Muscle layer of duodenum (tissue), 2 donors: ENCODE measurements at regions not wholly inside any gene's neighbourhood (a gene's known extent, or its start where the extent isn't known, plus 50 kb on each side); places are given as distances from the start of the nearest gene placed in this dataset.

ENCODE experiments used
- H3K27ac ChIP-seq: one replicate; pipeline ENCODE4 v1.7.0; 2013; ENCODE audit warnings: mild to moderate bottlenecking, low read length
- H3K27me3 ChIP-seq: one replicate; pipeline ENCODE4 v1.7.0; 2013; ENCODE audit warnings: low read depth, mild to moderate bottlenecking, control low read depth, low read length
- H3K36me3 ChIP-seq, 2 donors: one replicate each; pipeline ENCODE4 v1.7.0; 2013; ENCODE audit warnings: low read length in 2 of 2, control low read depth in 1 of 2, mild to moderate bottlenecking in 1 of 2; ENCODE audit not compliant: insufficient read depth in 2 of 2, control insufficient read depth in 1 of 2
- H3K4me1 ChIP-seq, 2 donors: one replicate each; pipeline ENCODE4 v1.7.0; 2013; ENCODE audit warnings: low read length in 2 of 2, mild to moderate bottlenecking in 2 of 2, control low read depth in 1 of 2, moderate library complexity in 1 of 2; ENCODE audit not compliant: insufficient read depth in 2 of 2, control insufficient read depth in 1 of 2
- H3K4me3 ChIP-seq, 2 donors: one replicate each; pipeline ENCODE4 v1.7.0; 2013; ENCODE audit warnings: low read length in 2 of 2, low read depth in 1 of 2, mild to moderate bottlenecking in 1 of 2
- H3K9me3 ChIP-seq, 2 donors: one replicate each; pipeline ENCODE4 v1.7.0; 2013; ENCODE audit warnings: low read length in 2 of 2, control low read depth in 1 of 2, mild to moderate bottlenecking in 1 of 2; ENCODE audit not compliant: control insufficient read depth in 1 of 2
- donor health status: healthy.

GRCh38 chr4:26110493-26110892 lies 196.5 kb downstream of the SMIM20 start:
- H3K27me3 ChIP-seq, result no peaks in the 10 kb centered on the region
- peaks cover 3 to 13% of the 10 kb centered on the region in 2 donors for H3K4me1 ChIP-seq
- H3K27ac ChIP-seq, result no peak overlapping the region
- H3K4me3 ChIP-seq, result no peak overlapping the region
- no peaks in the 10 kb centered on the region for H3K36me3 ChIP-seq
- H3K9me3 ChIP-seq, result peaks cover 5 to 9% of the 10 kb centered on the region in 2 donors

- Histone ChIP-seq H3K4me1 (no peaks in the 10 kb centered on the region), H3K36me3 (no peaks in the 10 kb centered on the region), H3K9me3 (peaks cover 5 to 9% of the 10 kb centered on the region in 2 donors), H3K27me3 (no peaks in the 10 kb centered on the region), H3K27ac (no peak overlapping the region), H3K4me3 (no peak overlapping the region)
Measured at GRCh38 chr4:26113339-26113940, 199.4 kb downstream of the SMIM20 start.

GRCh38 chr4:26116057-26116456 lies 202.0 kb downstream of the SMIM20 start:
- H3K27ac ChIP-seq, result no peak overlapping the region
- no peaks in the 10 kb centered on the region for H3K4me1 ChIP-seq
- H3K4me3 ChIP-seq, result no peak overlapping the region
- no peaks in the 10 kb centered on the region for H3K27me3 ChIP-seq
- H3K9me3 ChIP-seq, result peaks cover 5 to 9% of the 10 kb centered on the region in 2 donors
- H3K36me3 ChIP-seq, result no peaks in the 10 kb centered on the region

- no peaks in the 10 kb centered on the region for H3K27me3 ChIP-seq
- H3K9me3 ChIP-seq, result no peaks in the 10 kb centered on the region
- no peaks in the 10 kb centered on the region for H3K4me1 ChIP-seq
- H3K36me3 ChIP-seq, result no peaks in the 10 kb centered on the region
- no peak overlapping the region for H3K27ac ChIP-seq
- no peak overlapping the region for H3K4me3 ChIP-seq
Measured at GRCh38 chr4:26120098-26120825, 200.6 kb upstream of the RBPJ start.

- H3K9me3 ChIP-seq, result no peaks in the 10 kb centered on the region
- H3K27me3 ChIP-seq, result no peaks in the 10 kb centered on the region
- no peak overlapping the region for H3K27ac ChIP-seq
- no peaks in the 10 kb centered on the region for H3K36me3 ChIP-seq
- no peak overlapping the region for H3K4me3 ChIP-seq
- H3K4me1 ChIP-seq, result no peaks in the 10 kb centered on the region
Measured at GRCh38 chr4:26122690-26123089, 198.1 kb upstream of the RBPJ start.

GRCh38 chr4:26124753-26125321 lies 196.0 kb upstream of the RBPJ start:
- no peaks in the 10 kb centered on the region for H3K36me3 ChIP-seq
- H3K27ac ChIP-seq, result no peak overlapping the region
- H3K4me1 ChIP-seq, result no peaks in the 10 kb centered on the region
- no peak overlapping the region for H3K4me3 ChIP-seq
- no peaks in the 10 kb centered on the region for H3K9me3 ChIP-seq
- no peaks in the 10 kb centered on the region for H3K27me3 ChIP-seq

- Histone ChIP-seq H3K4me1 (no peaks in the 10 kb centered on the region), H3K27me3 (no peaks in the 10 kb centered on the region), H3K36me3 (no peaks in the 10 kb centered on the region), H3K4me3 (no peak overlapping the region), H3K9me3 (no peaks in the 10 kb centered on the region), H3K27ac (no peak overlapping the region)
Measured at GRCh38 chr4:26126143-26126718, 194.6 kb upstream of the RBPJ start.

GRCh38 chr4:26126994-26127393 lies 193.8 kb upstream of the RBPJ start:
- Histone ChIP-seq H3K27ac (no peak overlapping the region), H3K27me3 (no peaks in the 10 kb centered on the region), H3K4me1 (no peaks in the 10 kb centered on the region), H3K9me3 (no peaks in the 10 kb centered on the region), H3K36me3 (no peaks in the 10 kb centered on the region), H3K4me3 (no peak overlapping the region)

GRCh38 chr4:26127851-26128337 lies 192.9 kb upstream of the RBPJ start:
- no peak overlapping the region for H3K27ac ChIP-seq
- H3K4me3 ChIP-seq, result no peak overlapping the region
- no peaks in the 10 kb centered on the region for H3K27me3 ChIP-seq
- H3K4me1 ChIP-seq, result no peaks in the 10 kb centered on the region
- no peaks in the 10 kb centered on the region for H3K9me3 ChIP-seq
- no peaks in the 10 kb centered on the region for H3K36me3 ChIP-seq

- H3K4me3 ChIP-seq, result no peak overlapping the region
- no peaks in the 10 kb centered on the region for H3K36me3 ChIP-seq
- H3K27ac ChIP-seq, result no peak overlapping the region
- H3K4me1 ChIP-seq, result no peaks in the 10 kb centered on the region
- H3K9me3 ChIP-seq, result no peaks in the 10 kb centered on the region
- no peaks in the 10 kb centered on the region for H3K27me3 ChIP-seq
Measured at GRCh38 chr4:26130173-26130572, 190.6 kb upstream of the RBPJ start.

- Histone ChIP-seq H3K27ac (no peak overlapping the region), H3K4me1 (no peaks in the 10 kb centered on the region), H3K4me3 (no peak overlapping the region), H3K36me3 (no peaks in the 10 kb centered on the region), H3K9me3 (no peaks in the 10 kb centered on the region), H3K27me3 (no peaks in the 10 kb centered on the region)
Measured at GRCh38 chr4:26130841-26131432, 189.9 kb upstream of the RBPJ start.
